ENCODE measurements at regions not wholly inside any gene's neighbourhood (a gene's known extent, or its start where the extent isn't known, plus 50 kb on each side); places are given as distances from the start of the nearest gene placed in this dataset.

DNA sequence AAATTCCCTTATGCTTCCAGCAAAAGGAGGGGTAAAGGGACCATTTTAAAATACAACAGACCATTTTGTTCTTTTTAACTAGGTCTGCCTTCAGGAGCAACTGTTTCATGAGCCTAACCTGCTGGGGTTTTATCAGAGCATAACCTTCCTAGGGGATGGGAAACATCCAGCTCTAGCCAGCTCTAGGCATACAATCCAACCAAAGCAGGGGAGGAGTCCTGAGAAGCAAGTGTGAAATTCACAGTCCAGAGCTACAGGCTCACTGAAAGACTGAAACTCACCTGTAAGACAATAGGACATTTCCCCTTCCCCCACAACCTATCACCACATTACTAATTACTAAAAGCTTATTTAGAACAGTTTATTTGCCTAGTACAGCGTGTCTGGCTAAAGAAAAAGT is 1296.6 kb upstream of the DDX18 start:
- DNase-seq, result no peak

DNA sequence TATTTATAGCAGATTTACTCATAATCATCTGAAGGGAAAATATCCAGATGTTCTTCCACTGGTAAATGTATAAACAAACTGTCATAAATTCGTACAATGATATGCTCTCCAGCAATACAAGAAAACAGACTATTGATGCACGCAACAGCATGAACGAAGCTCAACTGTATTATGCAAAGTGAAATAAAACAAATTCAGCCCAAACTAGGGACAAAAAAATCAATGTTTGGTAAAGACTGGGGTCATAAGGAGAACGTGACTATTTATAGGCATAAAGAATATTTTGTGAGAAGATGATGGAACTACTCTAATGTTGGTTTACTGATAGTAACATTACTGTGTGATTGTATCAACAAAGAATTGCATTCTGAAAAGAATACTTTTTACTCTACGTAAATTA is 1276.7 kb upstream of the DDX18 start:
- DNase-seq, result no peak

DNA sequence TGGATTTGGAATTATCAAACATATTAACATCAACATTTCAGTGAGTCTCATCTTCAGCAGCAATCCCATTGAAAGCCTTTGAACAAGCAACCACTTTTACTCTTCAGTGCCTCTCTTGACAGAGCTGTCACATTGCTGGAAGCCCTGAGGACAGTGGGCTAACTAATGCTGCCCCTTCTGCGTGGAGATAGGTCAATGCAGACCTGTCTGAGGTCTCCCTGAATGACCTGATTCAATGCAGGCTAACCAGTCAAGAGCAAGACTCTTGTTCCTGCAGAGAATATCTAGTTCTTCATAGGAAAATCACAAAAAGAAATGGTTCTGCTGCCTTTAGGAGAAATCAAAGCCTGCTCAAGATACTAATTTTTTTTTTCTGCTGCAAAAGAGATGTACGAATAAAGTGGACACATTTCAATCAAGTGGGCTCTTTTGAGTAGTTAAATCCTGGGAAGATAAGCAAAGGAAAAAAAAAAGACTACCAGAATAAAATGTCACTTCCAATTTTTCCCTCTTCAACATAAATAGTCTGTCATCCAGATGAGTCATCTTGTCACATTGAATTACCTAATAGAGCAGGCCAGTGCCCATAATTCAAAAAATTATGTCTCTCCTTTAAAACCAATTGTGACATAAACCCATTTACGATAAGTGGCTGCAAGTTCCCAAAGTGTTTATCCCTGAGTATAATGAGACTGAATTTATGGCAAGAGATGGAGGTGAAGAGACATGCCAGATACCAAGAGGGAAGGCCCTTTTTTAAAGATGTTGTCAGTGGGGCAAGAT is 1269.0 kb upstream of the DDX18 start:
- DNase-seq, result no peak

DNA sequence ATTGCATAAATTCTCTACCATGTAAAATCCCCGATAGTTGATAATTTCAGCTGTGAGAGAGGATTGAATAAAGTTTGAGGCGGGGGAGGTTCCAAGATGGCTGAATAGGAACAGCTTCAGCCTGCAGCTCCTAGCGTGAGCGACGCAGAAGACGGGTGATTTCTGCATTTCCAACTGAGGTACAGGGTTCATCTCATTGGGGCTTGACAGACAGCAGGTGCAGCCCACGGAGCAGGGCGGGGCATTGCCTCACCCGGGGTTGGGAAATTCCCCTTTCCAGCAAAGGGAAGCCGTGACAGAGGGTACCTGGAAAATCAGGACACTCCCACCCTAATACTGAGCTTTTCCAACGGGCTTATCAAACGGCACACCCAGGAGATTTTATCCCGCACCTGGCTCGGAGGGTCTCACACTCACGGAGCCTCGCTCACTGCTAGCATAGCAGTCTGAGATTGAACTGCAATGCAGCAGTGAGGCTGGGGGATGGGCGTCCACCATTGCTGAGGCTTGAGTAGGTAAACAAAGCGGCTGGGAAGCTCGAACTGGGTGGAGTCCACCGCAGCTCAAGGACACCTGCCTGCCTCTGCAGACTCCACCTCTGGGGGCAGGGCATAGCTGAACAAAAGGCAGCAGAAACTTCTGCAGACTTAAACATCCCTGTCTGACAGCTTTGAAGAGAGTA is 1261.6 kb upstream of the DDX18 start:
- DNase-seq, result peak; percentile 54

DNA sequence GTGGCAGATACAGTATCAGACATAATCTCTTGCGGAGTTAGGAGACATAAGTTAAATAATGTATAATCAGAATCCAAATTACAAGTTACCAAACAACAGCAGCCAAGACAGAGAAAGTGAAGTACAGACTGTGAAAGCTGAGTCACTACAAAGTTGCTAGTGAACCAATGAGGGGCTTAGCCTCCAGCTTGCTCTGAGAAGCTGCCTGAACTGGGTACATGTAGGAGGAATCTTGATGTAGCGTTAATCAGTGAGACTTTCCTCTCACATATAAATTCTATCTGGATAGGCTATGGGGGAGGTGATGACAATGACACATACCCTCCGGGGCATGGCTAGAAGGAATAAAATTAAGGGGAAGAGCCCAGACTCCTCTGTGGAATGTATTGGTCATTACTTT is 1234.3 kb upstream of the DDX18 start:
- no peak for DNase-seq

DNA sequence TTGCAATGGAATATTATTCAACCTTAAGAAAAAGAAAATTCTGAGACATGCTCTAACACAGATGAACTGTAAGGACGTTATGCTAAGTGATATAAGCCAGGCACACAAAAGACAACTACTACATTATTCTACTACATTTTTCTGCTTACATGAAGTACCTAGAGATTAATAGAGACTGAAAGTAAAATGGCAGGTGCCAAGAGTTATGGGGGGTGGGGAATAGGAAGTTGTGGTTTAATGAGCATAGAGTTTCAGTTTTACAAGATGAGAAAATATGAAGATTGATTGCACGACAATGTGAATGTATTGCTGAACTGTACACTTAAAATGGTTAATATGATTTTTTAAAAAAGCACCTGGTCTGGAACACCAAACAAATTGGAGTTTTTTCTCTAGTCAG is 1231.6 kb upstream of the DDX18 start:
- DNase-seq, result no peak

DNA sequence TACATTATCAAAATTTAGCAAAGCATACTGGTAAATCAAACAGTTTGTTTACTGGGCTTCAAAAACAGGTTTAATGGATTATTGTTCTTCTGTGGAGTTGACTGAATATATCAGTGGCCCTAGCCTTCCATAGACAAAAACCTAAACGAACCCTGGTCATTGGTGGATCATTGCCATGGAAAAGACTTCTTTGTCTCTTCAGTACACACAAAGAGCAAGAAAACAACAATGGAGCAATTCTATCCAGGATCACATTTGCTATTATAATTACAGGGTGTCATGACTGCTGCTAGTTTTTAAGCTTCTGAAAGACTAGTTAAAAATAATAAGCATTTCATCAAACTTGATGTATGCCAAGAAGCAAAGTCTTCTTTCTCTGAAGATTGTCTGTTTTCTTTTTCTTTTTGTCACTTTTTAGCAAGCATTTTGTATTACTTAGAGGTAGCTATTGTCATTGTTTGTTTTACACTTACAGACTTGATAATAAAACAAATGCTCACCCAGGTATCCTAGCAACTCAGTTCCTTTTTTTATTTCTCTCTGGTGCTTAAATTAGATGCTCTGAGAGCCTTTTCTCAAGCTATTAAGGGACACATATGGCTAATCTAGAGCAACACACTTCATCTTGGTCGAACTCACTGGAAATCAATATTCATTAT is 1228.7 kb upstream of the DDX18 start:
- peak; percentile 90 for DNase-seq

DNA sequence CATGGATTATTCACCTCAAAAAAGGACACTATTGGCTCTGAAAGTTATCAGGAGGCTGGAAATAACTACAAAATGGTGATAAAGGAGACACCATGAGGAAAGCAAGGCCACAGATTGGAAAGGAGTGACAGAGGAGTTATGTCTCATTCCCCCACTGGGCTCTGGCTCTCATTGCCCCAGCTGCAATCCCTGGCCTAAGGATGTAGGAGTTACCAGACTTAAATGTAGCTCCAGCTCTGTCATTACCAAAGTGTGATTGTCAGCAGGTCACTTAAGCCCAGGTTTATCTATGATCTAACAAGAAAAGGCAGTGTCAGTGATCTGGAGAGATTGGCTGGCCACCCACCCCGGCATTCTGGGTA is 1228.2 kb upstream of the DDX18 start:
- DNase-seq, result no peak

All from NCI-H748 treated with DMSO at 0.1 percent for 48 hours (cell line).